ENCODE measurements at regions not wholly inside any gene's neighbourhood (a gene's known extent, or its start where the extent isn't known, plus 50 kb on each side); places are given as distances from the start of the nearest gene placed in this dataset.

DNA sequence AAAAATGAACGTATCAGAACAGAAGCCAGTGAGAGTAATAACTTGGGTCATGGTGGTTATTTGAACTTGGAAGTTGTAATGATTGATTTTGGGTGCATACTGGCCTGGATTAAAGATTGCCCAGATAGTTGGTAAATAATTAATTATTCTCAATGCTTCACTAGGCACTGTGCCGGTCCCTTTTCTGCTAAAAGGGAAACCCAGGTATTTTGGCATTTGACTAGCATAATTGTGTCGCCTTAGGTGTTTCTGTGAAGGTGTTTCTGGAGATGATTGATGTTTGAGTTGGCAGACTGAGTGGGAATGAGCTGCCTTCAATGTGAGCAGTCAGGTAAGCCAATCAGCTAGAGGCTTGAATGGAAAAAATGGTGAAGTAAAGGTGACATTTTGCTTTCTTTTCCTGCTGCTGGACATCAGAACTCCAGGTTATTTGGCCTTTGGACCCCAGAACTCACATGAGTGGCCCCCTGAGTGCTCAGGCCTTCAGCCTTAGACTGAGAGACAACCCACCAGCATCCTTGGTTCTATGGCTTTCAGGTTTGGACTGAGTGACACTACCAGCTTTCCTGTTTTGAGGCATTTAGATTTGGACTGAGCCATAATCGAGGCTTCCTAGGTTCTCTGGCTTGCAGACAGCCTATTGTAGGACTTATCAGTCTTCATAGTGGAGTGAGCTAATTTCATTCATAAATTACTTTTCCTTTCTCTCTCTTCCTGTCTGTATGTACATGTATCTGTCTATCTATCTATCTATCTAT lies 120.7 kb upstream of the PAPPA start:
- Histone ChIP-seq H3K27me3 (no peaks in the 10 kb centered on the region), H3K4me3 (no peak overlapping the region), H3K27ac (no peak overlapping the region), H3K9me3 (peaks cover 0 to 23% (median 6%) of the 10 kb centered on the region in 4 donors), H3K4me1 (no peaks in the 10 kb centered on the region), H3K36me3 (no peaks in the 10 kb centered on the region)
- DNase-seq (ENCODE audit: low spot score in 2 of 2), result no peak
- 84 to 86% methylated on average over 4 of the region's 4 CpGs for WGBS, 2 donors
- TF ChIP-seq, protein P1, sequence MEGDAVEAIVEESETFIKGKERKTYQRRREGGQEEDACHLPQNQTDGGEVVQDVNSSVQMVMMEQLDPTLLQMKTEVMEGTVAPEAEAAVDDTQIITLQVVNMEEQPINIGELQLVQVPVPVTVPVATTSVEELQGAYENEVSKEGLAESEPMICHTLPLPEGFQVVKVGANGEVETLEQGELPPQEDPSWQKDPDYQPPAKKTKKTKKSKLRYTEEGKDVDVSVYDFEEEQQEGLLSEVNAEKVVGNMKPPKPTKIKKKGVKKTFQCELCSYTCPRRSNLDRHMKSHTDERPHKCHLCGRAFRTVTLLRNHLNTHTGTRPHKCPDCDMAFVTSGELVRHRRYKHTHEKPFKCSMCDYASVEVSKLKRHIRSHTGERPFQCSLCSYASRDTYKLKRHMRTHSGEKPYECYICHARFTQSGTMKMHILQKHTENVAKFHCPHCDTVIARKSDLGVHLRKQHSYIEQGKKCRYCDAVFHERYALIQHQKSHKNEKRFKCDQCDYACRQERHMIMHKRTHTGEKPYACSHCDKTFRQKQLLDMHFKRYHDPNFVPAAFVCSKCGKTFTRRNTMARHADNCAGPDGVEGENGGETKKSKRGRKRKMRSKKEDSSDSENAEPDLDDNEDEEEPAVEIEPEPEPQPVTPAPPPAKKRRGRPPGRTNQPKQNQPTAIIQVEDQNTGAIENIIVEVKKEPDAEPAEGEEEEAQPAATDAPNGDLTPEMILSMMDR (IDR thresholded peaks at IDR 0.05), result no peak
- TF ChIP-seq POLR2A (IDR thresholded peaks at IDR 0.05) (no peak), EP300 (IDR thresholded peaks at IDR 0.05) (no peak)

DNA sequence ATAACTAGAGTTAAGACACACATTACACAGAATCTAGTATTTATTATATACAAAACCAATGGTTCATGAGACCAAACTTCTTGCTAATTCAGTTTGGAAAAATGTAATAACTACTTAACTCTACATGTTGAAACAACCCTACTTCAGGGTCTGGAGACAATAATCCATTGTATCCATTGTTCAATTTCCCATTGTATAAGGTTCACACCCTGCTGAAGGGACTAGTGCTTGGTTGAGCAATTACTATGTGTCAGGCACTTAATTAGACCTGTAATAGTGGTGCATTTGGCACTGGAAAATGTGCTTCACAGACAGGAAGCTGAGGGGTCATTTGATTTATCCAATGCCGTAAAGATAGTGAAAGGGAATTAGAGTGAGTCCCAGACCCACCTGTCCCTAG lies 114.3 kb upstream of the PAPPA start:
- H3K4me1 ChIP-seq, result no peaks in the 10 kb centered on the region
- no peaks in the 10 kb centered on the region for H3K36me3 ChIP-seq
- no peaks in the 10 kb centered on the region for H3K27me3 ChIP-seq
- no peak overlapping the region for H3K4me3 ChIP-seq
- no peak overlapping the region for H3K27ac ChIP-seq
- no peak for TF ChIP-seq POLR2A (IDR thresholded peaks at IDR 0.05)
- TF ChIP-seq, protein P1 (IDR thresholded peaks at IDR 0.05), result no peak
- no peak for TF ChIP-seq EP300 (IDR thresholded peaks at IDR 0.05)
- WGBS, 2 donors, result 71 to 94% methylated on average over 1 of the region's 1 CpG
- DNase-seq (ENCODE audit: low spot score in 2 of 2), result no peak
- H3K9me3 ChIP-seq, result no peaks in the 10 kb centered on the region

DNA sequence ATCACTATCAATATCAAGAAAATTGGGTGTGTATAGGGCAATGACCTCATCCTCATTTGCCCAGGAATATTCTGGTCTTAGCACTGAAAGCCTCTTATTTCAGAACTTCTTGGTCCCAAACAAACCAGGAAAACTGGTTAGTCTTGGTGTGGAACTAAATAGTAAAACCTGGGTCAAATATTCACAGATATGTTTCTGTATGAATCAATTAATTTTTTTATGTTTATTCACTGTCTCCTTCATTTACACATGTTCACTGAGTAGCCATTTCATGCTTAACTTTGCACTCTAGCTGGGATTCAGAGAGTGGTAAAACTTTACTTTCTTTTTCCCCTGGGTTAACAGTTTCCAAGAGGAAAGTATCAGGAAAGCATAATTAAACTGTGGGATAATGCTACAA lies 113.7 kb upstream of the PAPPA start:
- H3K4me3 ChIP-seq, result no peak overlapping the region
- H3K27ac ChIP-seq, result no peak overlapping the region
- no peaks in the 10 kb centered on the region for H3K4me1 ChIP-seq
- no peaks in the 10 kb centered on the region for H3K27me3 ChIP-seq
- no peaks in the 10 kb centered on the region for H3K36me3 ChIP-seq
- DNase-seq (ENCODE audit: low spot score in 2 of 2), result no peak
- TF ChIP-seq POLR2A (IDR thresholded peaks at IDR 0.05) (no peak), EP300 (IDR thresholded peaks at IDR 0.05) (no peak)
- TF ChIP-seq, protein P1 (IDR thresholded peaks at IDR 0.05), result no peak
- H3K9me3 ChIP-seq, result peaks cover 0 to 2% (median 0%) of the 10 kb centered on the region in 4 donors

DNA sequence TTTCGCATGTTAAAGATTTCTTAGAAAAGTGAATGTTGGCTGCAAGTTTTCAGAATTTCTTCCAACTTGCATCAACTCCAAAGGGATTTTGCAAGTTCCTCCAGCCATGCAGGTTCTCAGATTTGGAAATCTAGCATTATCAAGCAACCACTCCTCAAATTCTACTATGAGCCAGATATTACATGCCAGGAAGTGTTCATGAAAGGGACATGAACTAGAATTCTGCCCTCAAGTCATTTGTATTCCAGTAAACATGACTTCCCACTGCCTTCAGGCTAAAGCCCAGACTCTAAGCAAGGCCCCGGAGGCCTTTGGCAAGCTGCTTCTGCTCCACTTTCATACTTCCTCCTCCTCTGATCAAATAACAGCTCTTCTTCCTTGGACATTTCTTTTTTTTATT lies 111.3 kb upstream of the PAPPA start:
- no peak for DNase-seq (ENCODE audit: low spot score in 2 of 2)
- Histone ChIP-seq H3K4me1 (no peaks in the 10 kb centered on the region), H3K36me3 (no peaks in the 10 kb centered on the region), H3K27ac (no peak overlapping the region), H3K9me3 (peaks cover 0 to 14% (median 0%) of the 10 kb centered on the region in 4 donors), H3K27me3 (no peaks in the 10 kb centered on the region), H3K4me3 (no peak overlapping the region)
- TF ChIP-seq EP300 (IDR thresholded peaks at IDR 0.05), result no peak
- TF ChIP-seq, protein P1 (IDR thresholded peaks at IDR 0.05), result no peak
- no peak for TF ChIP-seq POLR2A (IDR thresholded peaks at IDR 0.05)
- WGBS, 2 donors, result 84 to 86% methylated on average over 2 of the region's 2 CpGs

DNA sequence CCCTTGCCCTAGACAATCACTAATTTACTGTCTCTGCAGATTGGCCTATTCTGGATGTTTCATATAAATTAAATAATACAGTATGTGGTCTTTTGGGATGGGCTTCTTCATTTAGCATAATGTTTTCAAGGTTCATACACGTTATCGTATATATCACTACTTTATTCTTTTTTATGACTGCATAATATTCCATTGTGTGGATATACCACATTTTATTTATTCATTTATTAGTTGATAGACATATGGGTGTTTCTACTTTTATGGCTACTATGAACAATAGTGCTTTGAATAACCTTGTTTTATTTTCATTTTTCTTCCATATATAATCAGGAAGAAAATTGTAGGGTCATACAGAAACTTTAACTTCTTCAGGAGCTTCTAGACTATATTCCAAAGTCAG lies 108.5 kb upstream of the PAPPA start:
- H3K4me3 ChIP-seq, result no peak overlapping the region
- no peaks in the 10 kb centered on the region for H3K4me1 ChIP-seq
- H3K27me3 ChIP-seq, result no peaks in the 10 kb centered on the region
- DNase-seq (ENCODE audit: low spot score in 2 of 2), result no peak
- no peak for TF ChIP-seq POLR2A (IDR thresholded peaks at IDR 0.05)
- TF ChIP-seq, protein P1 (IDR thresholded peaks at IDR 0.05), result no peak
- no peak for TF ChIP-seq EP300 (IDR thresholded peaks at IDR 0.05)
- no peak overlapping the region for H3K27ac ChIP-seq
- no peaks in the 10 kb centered on the region for H3K36me3 ChIP-seq
- WGBS, 2 donors, result 95 to 97% methylated on average over 2 of the region's 2 CpGs
- H3K9me3 ChIP-seq, result peaks cover 0 to 14% (median 0%) of the 10 kb centered on the region in 4 donors

Data from tibial nerve (tissue), 4 donors.